ENCODE measurements at regions not wholly inside any gene's neighbourhood (a gene's known extent, or its start where the extent isn't known, plus 50 kb on each side); places are given as distances from the start of the nearest gene placed in this dataset.
A peak's percentile ranks its signal among the peaks of the same experiment; 100 is the strongest.

DNA sequence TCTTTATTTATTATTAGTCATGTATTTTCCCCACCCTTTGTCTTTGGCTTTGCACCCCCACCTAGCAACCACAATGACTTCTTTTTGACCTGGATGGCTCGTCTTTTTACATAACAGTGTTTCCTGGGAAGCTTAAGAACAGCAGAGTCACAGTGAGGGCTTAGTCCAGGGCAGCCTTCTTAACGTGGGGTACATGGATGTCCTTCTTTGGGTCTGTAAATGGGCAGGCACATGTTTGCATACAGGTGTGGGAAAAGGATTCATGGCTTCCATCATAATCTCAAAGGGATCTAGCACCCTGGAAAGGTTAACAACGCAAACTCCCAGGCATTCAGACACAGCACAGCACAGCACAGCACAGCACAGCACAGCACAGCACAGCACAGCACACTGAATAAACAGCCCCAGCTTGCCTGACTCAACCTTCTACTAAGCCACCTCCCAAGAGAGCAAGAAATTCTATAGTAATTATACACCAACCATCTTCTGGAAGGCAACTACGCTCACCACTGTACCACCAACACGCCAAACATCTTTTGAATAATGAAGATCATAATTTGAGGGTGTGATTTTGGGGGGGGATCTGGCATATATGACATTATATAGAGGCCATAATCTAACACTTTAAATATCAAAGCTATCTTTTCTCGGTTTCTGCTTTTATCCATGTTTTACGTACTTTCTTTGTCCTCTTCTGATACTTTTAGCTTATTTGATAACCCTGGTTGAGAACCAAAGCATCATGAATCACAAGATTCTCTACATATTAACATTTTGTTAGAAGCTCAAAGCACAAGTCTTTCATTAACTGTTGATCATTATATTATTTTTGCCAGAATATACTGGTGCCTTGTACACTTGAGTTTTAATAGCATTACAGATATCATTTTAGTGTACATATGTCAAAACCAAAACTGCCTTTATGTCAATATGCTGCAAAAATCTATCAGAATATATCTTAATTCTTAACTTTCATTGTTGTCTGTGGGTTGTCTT lies 177.2 kb upstream of the KLF14 start:
- peak; percentile 83 for DNase-seq (ENCODE audit: low spot score)
- H3K4me3 ChIP-seq (ENCODE audit: low read depth, low read length, poor library complexity, severe bottlenecking), result peak overlapping the region; percentile 60
- peak overlapping the region; percentile 94 for H3K27ac ChIP-seq (ENCODE audit: low read depth, low read length, poor library complexity, severe bottlenecking)

DNA sequence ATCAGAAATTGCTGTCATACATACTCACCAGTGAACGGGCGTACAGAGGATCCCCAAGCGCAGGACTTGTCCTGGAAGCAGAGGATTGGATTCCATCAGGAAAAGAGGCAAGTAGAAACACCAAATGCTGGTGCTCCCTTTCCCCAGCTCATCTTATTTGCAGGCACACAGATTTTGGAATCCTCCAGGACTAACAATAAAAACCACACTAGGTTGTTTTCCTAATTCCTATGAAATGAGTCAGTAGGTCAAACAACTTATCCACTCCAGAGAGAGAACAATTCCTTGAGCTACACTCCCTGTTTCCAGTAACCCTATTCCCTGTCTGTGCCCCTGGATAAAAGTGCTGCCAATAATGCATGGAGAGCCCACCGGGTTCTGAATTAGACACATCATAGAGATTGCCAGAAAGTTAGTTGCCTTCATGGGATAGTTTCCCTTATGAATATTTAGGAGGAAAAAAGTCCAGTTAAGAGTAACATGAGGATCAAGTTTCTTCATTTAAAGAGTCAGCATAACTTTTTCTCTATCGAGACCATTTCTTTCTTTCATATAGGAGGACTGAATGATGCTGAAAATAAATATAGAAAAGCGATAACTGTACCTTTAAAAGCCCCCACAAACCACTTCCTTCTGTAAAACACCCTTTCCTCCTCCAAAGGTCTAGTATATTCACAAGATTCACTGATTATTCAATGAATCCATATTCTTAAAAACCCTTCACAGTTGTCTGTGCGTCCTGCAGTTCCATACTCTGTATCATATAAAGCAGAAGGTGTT lies 178.3 kb upstream of the KLF14 start:
- Histone ChIP-seq H3K36me3 (ENCODE audit: insufficient read depth, low read length, poor library complexity, severe bottlenecking) (peaks cover 30% of the 10 kb centered on the region), H3K4me3 (ENCODE audit: low read depth, low read length, poor library complexity, severe bottlenecking) (peak overlapping the region; percentile 60), H3K9me3 (ENCODE audit: low read depth, low read length, poor library complexity, severe bottlenecking) (no peaks in the 10 kb centered on the region), H3K27me3 (replicated peaks; ENCODE audit: insufficient read depth, low read depth, low read length, poor library complexity) (no peaks in the 10 kb centered on the region), H3K27ac (ENCODE audit: low read depth, low read length, poor library complexity, severe bottlenecking) (peak overlapping the region; percentile 94), H3K4me1 (ENCODE audit: insufficient read depth, low read length, poor library complexity, severe bottlenecking) (peaks cover 50% of the 10 kb centered on the region)
- no peak for TF ChIP-seq EZH2 (IDR thresholded peaks at IDR 0.05; ENCODE audit: borderline replicate concordance, low read depth, low read length, poor library complexity, severe bottlenecking)
- TF ChIP-seq, protein P1, sequence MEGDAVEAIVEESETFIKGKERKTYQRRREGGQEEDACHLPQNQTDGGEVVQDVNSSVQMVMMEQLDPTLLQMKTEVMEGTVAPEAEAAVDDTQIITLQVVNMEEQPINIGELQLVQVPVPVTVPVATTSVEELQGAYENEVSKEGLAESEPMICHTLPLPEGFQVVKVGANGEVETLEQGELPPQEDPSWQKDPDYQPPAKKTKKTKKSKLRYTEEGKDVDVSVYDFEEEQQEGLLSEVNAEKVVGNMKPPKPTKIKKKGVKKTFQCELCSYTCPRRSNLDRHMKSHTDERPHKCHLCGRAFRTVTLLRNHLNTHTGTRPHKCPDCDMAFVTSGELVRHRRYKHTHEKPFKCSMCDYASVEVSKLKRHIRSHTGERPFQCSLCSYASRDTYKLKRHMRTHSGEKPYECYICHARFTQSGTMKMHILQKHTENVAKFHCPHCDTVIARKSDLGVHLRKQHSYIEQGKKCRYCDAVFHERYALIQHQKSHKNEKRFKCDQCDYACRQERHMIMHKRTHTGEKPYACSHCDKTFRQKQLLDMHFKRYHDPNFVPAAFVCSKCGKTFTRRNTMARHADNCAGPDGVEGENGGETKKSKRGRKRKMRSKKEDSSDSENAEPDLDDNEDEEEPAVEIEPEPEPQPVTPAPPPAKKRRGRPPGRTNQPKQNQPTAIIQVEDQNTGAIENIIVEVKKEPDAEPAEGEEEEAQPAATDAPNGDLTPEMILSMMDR (conservative IDR thresholded peaks at IDR 0.05; ENCODE audit: low read depth, low read length), result no peak
- TSS peak; percentile 16 for BruUV-seq (replicated peaks)
- POLR2A ChIA-PET (ENCODE audit: low non-redundant PET), result no interaction called here
- intact Hi-C loops (cut with micrococcal nuclease; ENCODE audit: unreplicated experiment), result no loop called here
- DNase-seq (ENCODE audit: low spot score), result no peak
- CTCF ChIA-PET, result no interaction called here

More for the DNA sequence above, 177.2 kb upstream of the KLF14 start:
- peaks cover 30% of the 10 kb centered on the region for H3K36me3 ChIP-seq (ENCODE audit: insufficient read depth, low read length, poor library complexity, severe bottlenecking)
- no peaks in the 10 kb centered on the region for H3K27me3 ChIP-seq (replicated peaks; ENCODE audit: insufficient read depth, low read depth, low read length, poor library complexity)
- H3K9me3 ChIP-seq (ENCODE audit: low read depth, low read length, poor library complexity, severe bottlenecking), result no peaks in the 10 kb centered on the region
- peaks cover 47% of the 10 kb centered on the region for H3K4me1 ChIP-seq (ENCODE audit: insufficient read depth, low read length, poor library complexity, severe bottlenecking)
- no TSS peak for BruUV-seq (replicated peaks)
- CTCF ChIA-PET, result no interaction called here
- TF ChIP-seq, protein P1 (conservative IDR thresholded peaks at IDR 0.05; ENCODE audit: low read depth, low read length), result no peak
- no peak for TF ChIP-seq EZH2 (IDR thresholded peaks at IDR 0.05; ENCODE audit: borderline replicate concordance, low read depth, low read length, poor library complexity, severe bottlenecking)
- POLR2A ChIA-PET (ENCODE audit: low non-redundant PET), result no interaction called here
- intact Hi-C loops (cut with micrococcal nuclease; ENCODE audit: unreplicated experiment), result no loop called here

DNA sequence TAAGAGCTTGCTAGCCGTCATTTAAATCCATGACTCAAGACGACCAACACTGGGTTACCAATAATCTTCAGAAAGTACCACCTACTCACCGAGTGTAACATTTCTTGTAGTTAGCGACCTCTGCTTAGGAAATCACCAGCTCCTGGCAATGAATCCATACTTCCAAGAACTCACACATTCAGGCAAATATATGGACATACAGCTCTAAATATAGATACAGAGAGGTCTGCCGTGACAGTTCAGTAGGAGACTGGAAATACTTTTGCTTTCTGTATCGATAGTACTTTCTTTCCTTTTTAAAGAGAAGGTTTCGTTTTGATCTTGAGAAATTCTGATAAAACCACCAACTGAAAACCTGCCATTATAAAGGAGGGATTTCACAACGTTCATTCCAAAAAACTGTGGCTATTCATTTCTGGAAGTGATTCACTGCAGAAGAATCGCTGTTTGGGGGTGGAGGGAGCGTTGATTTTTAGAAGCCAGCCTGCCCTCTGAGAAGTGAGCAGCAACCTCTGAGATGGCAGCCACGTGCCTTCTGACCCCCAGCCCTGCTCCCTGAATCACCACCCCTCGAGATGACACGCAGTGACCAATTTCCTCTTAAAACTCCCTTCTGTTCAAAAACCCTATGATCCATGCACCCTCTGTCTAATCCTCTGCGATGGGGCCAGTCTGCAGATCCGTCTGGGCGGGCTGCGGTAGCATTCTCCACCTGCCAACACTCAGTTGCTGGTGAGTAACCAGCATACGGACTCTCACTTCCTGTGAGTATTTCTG lies 179.0 kb upstream of the KLF14 start:
- intact Hi-C loops (cut with micrococcal nuclease; ENCODE audit: unreplicated experiment), result no loop called here
- TF ChIP-seq, protein P1 (conservative IDR thresholded peaks at IDR 0.05; ENCODE audit: low read depth, low read length), result no peak
- TF ChIP-seq EZH2 (IDR thresholded peaks at IDR 0.05; ENCODE audit: borderline replicate concordance, low read depth, low read length, poor library complexity, severe bottlenecking), result no peak
- Histone ChIP-seq H3K27ac (ENCODE audit: low read depth, low read length, poor library complexity, severe bottlenecking) (peak overlapping the region; percentile 94), H3K27me3 (replicated peaks; ENCODE audit: insufficient read depth, low read depth, low read length, poor library complexity) (no peaks in the 10 kb centered on the region), H3K4me1 (ENCODE audit: insufficient read depth, low read length, poor library complexity, severe bottlenecking) (peaks cover 49% of the 10 kb centered on the region), H3K9me3 (ENCODE audit: low read depth, low read length, poor library complexity, severe bottlenecking) (no peaks in the 10 kb centered on the region), H3K4me3 (ENCODE audit: low read depth, low read length, poor library complexity, severe bottlenecking) (peak overlapping the region; percentile 60), H3K36me3 (ENCODE audit: insufficient read depth, low read length, poor library complexity, severe bottlenecking) (peaks cover 30% of the 10 kb centered on the region)
- CTCF ChIA-PET, result interaction anchor here (0.7 to 1.0 kb wide), 2 partner anchors 16 to 127 kb away, joined by 3 to 5 read pairs; no protein-coding TSS in a partner anchor
- peak; percentile 89 for DNase-seq (ENCODE audit: low spot score)
- no TSS peak for BruUV-seq (replicated peaks)
- POLR2A ChIA-PET (ENCODE audit: low non-redundant PET), result interaction anchor here (0.6 kb wide), 1 partner anchor 276 kb away, joined by 4 read pairs; no protein-coding TSS in a partner anchor

Data from A673 (cell line).